ENCODE measurements at regions not wholly inside any gene's neighbourhood (a gene's known extent, or its start where the extent isn't known, plus 50 kb on each side); places are given as distances from the start of the nearest gene placed in this dataset.
A peak's percentile ranks its signal among the peaks of the same experiment; 100 is the strongest.

DNA sequence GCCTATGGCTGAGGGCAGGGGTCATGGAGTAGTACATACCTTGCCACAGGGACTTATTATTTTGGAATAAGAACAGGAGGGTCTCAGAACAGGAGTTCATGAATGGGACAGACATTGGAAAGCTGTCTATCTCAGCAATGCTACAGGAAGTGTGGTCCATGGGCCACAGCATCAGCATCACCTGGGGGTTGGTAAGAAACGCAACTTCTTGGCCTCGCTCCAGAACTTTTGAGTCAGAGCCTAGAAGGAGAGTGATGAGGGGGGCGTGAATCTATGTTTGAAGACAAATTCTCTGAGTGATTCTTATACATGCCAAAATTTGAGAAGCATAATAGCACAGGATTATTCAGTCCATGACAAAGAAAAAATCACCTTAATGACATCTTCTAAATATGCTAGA, 156.6 kb downstream of the RPAP3 start:
- no peak for DNase-seq (ENCODE audit: extremely low read depth, low read depth)

GRCh38 chr12:47548401-47548800, 157.4 kb downstream of the RPAP3 start:
- no peak for TF ChIP-seq CTCF (IDR thresholded peaks at IDR 0.05; ENCODE audit: low read depth, low read length)
- DNase-seq (ENCODE audit: extremely low read depth, low read depth): no peak

More for the DNA sequence above, 156.6 kb downstream of the RPAP3 start:
- TF ChIP-seq CTCF (IDR thresholded peaks at IDR 0.05; ENCODE audit: low read depth, low read length): no peak

DNA sequence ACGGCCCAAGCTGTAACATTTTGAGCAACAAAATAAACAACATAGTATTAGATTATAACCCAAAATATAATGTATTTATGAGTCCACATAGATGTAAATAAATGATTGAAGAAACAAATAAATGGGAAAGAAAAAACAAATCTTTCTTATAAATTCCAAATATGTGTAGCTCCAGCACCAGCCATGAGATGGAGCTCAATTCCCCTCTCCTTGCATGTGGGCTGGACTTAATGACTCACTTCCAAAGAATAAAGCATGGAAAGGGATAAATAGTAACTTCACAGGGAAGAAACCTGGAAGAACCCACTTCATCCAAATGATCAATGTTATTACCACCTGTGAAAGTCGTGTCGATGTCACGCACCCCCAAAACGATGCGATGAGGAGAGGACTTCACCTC, 158.8 kb downstream of the RPAP3 start:
- no peak for DNase-seq (ENCODE audit: extremely low read depth, low read depth)
- TF ChIP-seq CTCF (IDR thresholded peaks at IDR 0.05; ENCODE audit: low read depth, low read length): peak; percentile 55

GRCh38 chr12:47545938-47546609, 159.8 kb downstream of the RPAP3 start:
- no peak for DNase-seq (ENCODE audit: extremely low read depth, low read depth)
- TF ChIP-seq CTCF (IDR thresholded peaks at IDR 0.05; ENCODE audit: low read depth, low read length): no peak

DNA sequence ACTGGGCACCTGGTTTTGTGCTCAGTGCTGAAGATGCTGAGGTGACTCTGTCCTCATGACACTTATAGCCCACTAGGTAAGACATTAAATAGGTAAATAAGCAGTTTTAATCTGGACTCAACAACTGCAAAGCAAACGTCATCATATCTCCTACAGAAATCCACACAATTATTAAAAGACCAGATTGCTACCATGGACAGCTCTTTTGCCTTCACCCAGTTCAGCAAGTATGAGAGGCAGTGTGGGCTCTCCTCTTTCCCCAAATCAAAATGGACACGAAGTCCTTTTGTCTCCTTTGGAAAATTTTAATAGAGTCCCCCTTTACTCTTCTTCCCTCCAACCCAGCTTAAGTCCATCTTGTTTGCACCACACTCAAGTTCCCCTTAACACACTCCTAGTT, 171.1 kb downstream of the RPAP3 start:
- no peak for DNase-seq (ENCODE audit: extremely low read depth, low read depth)
- TF ChIP-seq CTCF (IDR thresholded peaks at IDR 0.05; ENCODE audit: low read depth, low read length): no peak

DNA sequence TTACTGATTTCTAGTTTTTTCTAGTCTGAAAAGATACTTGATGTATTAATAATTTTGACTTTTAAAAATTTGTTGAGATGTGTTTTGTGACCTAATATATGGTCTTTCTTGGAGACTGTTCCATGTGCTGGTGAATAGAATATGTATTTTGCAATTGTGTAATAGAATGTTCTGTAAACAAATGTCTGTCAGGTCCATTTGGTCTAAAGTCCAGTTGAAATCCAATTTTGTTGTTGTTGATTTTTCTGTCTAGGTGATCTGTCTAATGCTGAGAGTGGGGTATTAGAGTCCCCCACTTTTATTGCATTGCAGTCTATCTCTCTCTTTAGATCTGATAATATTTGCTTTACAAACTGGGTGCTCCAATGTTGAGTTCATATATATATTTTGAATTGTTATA, 175.8 kb downstream of the RPAP3 start:
- no peak for DNase-seq (ENCODE audit: extremely low read depth, low read depth)
- no peak for TF ChIP-seq CTCF (IDR thresholded peaks at IDR 0.05; ENCODE audit: low read depth, low read length)

- TF ChIP-seq CTCF (IDR thresholded peaks at IDR 0.05; ENCODE audit: low read depth, low read length): no peak
Observed at GRCh38 chr12:47527816-47528215, 178.0 kb downstream of the RPAP3 start.

More at GRCh38 chr12:47527816-47528215, 178.0 kb downstream of the RPAP3 start:
- DNase-seq (ENCODE audit: extremely low read depth, low read depth): no peak

All from AG09319 (cell line).